ENCODE measurements at regions not wholly inside any gene's neighbourhood (a gene's known extent, or its start where the extent isn't known, plus 50 kb on each side); places are given as distances from the start of the nearest gene placed in this dataset.

GRCh38 chr10:7093368-7093767 is 317.5 kb downstream of the SFMBT2 start:
- no peaks in the 10 kb centered on the region for H3K36me3 Mint-ChIP-seq
- no peaks in the 10 kb centered on the region for H3K27me3 Mint-ChIP-seq (ENCODE audit: low read depth)
- CTCF ChIA-PET: interaction anchor here (1.2 to 2.7 kb wide), 2 partner anchors 28 to 173 kb away, joined by 4 to 12 read pairs; no protein-coding TSS in a partner anchor
- TF ChIP-seq, protein P1, sequence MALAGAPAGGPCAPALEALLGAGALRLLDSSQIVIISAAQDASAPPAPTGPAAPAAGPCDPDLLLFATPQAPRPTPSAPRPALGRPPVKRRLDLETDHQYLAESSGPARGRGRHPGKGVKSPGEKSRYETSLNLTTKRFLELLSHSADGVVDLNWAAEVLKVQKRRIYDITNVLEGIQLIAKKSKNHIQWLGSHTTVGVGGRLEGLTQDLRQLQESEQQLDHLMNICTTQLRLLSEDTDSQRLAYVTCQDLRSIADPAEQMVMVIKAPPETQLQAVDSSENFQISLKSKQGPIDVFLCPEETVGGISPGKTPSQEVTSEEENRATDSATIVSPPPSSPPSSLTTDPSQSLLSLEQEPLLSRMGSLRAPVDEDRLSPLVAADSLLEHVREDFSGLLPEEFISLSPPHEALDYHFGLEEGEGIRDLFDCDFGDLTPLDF (CRISPR knock-in tag; IDR thresholded peaks at IDR 0.05): no peak
- TF ChIP-seq, protein P2, sequence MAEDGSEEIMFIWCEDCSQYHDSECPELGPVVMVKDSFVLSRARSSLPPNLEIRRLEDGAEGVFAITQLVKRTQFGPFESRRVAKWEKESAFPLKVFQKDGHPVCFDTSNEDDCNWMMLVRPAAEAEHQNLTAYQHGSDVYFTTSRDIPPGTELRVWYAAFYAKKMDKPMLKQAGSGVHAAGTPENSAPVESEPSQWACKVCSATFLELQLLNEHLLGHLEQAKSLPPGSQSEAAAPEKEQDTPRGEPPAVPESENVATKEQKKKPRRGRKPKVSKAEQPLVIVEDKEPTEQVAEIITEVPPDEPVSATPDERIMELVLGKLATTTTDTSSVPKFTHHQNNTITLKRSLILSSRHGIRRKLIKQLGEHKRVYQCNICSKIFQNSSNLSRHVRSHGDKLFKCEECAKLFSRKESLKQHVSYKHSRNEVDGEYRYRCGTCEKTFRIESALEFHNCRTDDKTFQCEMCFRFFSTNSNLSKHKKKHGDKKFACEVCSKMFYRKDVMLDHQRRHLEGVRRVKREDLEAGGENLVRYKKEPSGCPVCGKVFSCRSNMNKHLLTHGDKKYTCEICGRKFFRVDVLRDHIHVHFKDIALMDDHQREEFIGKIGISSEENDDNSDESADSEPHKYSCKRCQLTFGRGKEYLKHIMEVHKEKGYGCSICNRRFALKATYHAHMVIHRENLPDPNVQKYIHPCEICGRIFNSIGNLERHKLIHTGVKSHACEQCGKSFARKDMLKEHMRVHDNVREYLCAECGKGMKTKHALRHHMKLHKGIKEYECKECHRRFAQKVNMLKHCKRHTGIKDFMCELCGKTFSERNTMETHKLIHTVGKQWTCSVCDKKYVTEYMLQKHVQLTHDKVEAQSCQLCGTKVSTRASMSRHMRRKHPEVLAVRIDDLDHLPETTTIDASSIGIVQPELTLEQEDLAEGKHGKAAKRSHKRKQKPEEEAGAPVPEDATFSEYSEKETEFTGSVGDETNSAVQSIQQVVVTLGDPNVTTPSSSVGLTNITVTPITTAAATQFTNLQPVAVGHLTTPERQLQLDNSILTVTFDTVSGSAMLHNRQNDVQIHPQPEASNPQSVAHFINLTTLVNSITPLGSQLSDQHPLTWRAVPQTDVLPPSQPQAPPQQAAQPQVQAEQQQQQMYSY (CRISPR knock-in tag; IDR thresholded peaks at IDR 0.05): no peak
- TF ChIP-seq, protein P3, sequence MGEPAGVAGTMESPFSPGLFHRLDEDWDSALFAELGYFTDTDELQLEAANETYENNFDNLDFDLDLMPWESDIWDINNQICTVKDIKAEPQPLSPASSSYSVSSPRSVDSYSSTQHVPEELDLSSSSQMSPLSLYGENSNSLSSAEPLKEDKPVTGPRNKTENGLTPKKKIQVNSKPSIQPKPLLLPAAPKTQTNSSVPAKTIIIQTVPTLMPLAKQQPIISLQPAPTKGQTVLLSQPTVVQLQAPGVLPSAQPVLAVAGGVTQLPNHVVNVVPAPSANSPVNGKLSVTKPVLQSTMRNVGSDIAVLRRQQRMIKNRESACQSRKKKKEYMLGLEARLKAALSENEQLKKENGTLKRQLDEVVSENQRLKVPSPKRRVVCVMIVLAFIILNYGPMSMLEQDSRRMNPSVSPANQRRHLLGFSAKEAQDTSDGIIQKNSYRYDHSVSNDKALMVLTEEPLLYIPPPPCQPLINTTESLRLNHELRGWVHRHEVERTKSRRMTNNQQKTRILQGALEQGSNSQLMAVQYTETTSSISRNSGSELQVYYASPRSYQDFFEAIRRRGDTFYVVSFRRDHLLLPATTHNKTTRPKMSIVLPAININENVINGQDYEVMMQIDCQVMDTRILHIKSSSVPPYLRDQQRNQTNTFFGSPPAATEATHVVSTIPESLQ (CRISPR knock-in tag; IDR thresholded peaks at IDR 0.05): no peak
- no peak for TF ChIP-seq ESRRA (CRISPR knock-in tag; IDR thresholded peaks at IDR 0.05; ENCODE audit: borderline replicate concordance)
- no peak for TF ChIP-seq TP53 (CRISPR knock-in tag; IDR thresholded peaks at IDR 0.05)
- no peaks in the 10 kb centered on the region for H3K4me1 Mint-ChIP-seq
- POLR2A ChIA-PET: no interaction called here
- H3K27ac Mint-ChIP-seq: no peak overlapping the region
- no peak overlapping the region for H3K4me3 Mint-ChIP-seq
- DNase-seq (ENCODE audit: low spot score) (no peak), ATAC-seq (no peak)
- H3K9me3 Mint-ChIP-seq: no peaks in the 10 kb centered on the region

DNA sequence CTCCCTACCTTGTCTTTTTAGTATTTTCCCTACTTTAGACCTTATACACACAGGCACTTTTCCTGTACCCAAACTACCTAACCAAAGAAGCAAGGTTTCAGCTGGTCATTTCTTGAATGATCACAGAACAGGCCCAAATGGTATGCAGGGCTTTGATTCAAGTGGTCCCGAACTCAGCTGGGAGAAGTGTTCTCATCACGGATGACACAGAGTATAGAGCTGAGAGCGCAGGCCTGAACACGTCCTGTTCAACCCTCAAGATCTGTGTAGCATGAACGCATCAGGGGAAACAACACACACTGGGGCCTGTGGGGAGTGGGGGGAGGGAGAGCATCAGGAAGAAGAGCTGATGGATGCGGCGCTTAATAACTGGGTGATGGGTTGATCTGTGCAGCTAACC is 318.2 kb downstream of the SFMBT2 start:
- no peak overlapping the region for H3K4me3 Mint-ChIP-seq
- TF ChIP-seq USF1 (CRISPR knock-in tag; IDR thresholded peaks at IDR 0.05) (no peak), ZNF138 (CRISPR knock-in tag; conservative IDR thresholded peaks at IDR 0.05) (no peak), TCF7 (CRISPR knock-in tag; IDR thresholded peaks at IDR 0.05; ENCODE audit: low read depth) (no peak), RELA (CRISPR knock-in tag; IDR thresholded peaks at IDR 0.05; ENCODE audit: borderline replicate concordance) (no peak), E2F4 (CRISPR knock-in tag; IDR thresholded peaks at IDR 0.05; ENCODE audit: borderline replicate concordance, low read depth) (no peak), GABPB1 (CRISPR knock-in tag; IDR thresholded peaks at IDR 0.05) (no peak), SMAD4 (CRISPR knock-in tag; IDR thresholded peaks at IDR 0.05) (no peak), FOXP1 (CRISPR knock-in tag; IDR thresholded peaks at IDR 0.05; ENCODE audit: borderline replicate concordance) (no peak)
- TF ChIP-seq, protein P4, sequence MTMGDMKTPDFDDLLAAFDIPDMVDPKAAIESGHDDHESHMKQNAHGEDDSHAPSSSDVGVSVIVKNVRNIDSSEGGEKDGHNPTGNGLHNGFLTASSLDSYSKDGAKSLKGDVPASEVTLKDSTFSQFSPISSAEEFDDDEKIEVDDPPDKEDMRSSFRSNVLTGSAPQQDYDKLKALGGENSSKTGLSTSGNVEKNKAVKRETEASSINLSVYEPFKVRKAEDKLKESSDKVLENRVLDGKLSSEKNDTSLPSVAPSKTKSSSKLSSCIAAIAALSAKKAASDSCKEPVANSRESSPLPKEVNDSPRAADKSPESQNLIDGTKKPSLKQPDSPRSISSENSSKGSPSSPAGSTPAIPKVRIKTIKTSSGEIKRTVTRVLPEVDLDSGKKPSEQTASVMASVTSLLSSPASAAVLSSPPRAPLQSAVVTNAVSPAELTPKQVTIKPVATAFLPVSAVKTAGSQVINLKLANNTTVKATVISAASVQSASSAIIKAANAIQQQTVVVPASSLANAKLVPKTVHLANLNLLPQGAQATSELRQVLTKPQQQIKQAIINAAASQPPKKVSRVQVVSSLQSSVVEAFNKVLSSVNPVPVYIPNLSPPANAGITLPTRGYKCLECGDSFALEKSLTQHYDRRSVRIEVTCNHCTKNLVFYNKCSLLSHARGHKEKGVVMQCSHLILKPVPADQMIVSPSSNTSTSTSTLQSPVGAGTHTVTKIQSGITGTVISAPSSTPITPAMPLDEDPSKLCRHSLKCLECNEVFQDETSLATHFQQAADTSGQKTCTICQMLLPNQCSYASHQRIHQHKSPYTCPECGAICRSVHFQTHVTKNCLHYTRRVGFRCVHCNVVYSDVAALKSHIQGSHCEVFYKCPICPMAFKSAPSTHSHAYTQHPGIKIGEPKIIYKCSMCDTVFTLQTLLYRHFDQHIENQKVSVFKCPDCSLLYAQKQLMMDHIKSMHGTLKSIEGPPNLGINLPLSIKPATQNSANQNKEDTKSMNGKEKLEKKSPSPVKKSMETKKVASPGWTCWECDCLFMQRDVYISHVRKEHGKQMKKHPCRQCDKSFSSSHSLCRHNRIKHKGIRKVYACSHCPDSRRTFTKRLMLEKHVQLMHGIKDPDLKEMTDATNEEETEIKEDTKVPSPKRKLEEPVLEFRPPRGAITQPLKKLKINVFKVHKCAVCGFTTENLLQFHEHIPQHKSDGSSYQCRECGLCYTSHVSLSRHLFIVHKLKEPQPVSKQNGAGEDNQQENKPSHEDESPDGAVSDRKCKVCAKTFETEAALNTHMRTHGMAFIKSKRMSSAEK (CRISPR knock-in tag; IDR thresholded peaks at IDR 0.05; ENCODE audit: borderline replicate concordance): no peak
- TF ChIP-seq, protein P5, sequence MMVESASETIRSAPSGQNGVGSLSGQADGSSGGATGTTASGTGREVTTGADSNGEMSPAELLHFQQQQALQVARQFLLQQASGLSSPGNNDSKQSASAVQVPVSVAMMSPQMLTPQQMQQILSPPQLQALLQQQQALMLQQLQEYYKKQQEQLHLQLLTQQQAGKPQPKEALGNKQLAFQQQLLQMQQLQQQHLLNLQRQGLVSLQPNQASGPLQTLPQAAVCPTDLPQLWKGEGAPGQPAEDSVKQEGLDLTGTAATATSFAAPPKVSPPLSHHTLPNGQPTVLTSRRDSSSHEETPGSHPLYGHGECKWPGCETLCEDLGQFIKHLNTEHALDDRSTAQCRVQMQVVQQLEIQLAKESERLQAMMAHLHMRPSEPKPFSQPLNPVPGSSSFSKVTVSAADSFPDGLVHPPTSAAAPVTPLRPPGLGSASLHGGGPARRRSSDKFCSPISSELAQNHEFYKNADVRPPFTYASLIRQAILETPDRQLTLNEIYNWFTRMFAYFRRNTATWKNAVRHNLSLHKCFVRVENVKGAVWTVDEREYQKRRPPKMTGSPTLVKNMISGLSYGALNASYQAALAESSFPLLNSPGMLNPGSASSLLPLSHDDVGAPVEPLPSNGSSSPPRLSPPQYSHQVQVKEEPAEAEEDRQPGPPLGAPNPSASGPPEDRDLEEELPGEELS (CRISPR knock-in tag; IDR thresholded peaks at IDR 0.05): no peak
- H3K36me3 Mint-ChIP-seq: no peaks in the 10 kb centered on the region
- ChIA-PET POLR2A (no interaction called here), CTCF (interaction anchor here (0.6 to 2.7 kb wide), 2 partner anchors 29 to 215 kb away, joined by 3 to 12 read pairs; no protein-coding TSS in a partner anchor)
- no peak overlapping the region for H3K27ac Mint-ChIP-seq
- DNase-seq (ENCODE audit: low spot score) (no peak), ATAC-seq (no peak)
- H3K9me3 Mint-ChIP-seq: no peaks in the 10 kb centered on the region
- no peaks in the 10 kb centered on the region for H3K4me1 Mint-ChIP-seq
- peaks cover 3% of the 10 kb centered on the region for H3K27me3 Mint-ChIP-seq (ENCODE audit: low read depth)
